ENCODE measurements at regions not wholly inside any gene's neighbourhood (a gene's known extent, or its start where the extent isn't known, plus 50 kb on each side); places are given as distances from the start of the nearest gene placed in this dataset.

DNA sequence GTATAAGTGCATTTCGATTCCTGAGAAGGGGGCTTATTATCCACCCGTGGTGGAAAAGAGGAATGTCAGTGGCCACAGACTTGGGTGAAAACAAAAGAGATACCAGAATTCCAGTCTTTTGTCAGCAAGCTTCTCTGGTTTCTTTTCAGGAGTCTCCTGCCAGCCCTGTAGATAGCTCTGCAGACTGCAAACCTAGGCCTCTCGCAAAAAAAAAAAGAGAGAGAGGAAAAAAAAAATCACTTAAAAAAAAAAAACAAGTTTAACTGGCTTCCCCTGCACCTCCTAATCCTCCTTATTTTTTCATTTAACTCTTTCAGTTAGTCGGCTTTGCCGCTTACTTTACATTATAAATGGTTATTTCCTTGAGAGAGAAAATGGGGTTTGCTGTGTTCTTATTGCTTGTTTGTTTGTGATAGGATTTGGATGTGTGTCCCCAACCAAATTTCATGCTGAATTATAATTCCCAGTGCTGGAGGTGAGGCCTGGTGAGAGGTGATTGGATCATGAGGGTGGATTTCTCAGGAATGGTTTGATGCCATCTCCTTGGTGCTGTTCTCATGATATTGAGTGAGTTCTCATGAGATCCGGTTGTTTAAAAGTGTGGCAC lies 170.0 kb downstream of the BCL11B start:
- TF ChIP-seq SALL2 (CRISPR knock-in tag; IDR thresholded peaks at IDR 0.05) (no peak), MXD3 (CRISPR knock-in tag; IDR thresholded peaks at IDR 0.05) (no peak), REST (IDR thresholded peaks at IDR 0.05; ENCODE audit: borderline replicate concordance in 1 of 2, low read depth in 1 of 2, low read length in 2 of 2) (no peak), U2AF1 (optimal IDR thresholded peaks at IDR 0.05; ENCODE audit: low read depth, low read length) (no peak), POLR2A (IDR thresholded peaks at IDR 0.05; ENCODE audit: insufficient read depth in 1 of 2, low read depth in 2 of 2, low read length in 2 of 2) (no peak), RAD51 (IDR thresholded peaks at IDR 0.05; ENCODE audit: borderline replicate concordance) (no peak), ZNF530 (CRISPR knock-in tag; IDR thresholded peaks at IDR 0.05; ENCODE audit: low read depth) (no peak)
- TF ChIP-seq, protein P1, sequence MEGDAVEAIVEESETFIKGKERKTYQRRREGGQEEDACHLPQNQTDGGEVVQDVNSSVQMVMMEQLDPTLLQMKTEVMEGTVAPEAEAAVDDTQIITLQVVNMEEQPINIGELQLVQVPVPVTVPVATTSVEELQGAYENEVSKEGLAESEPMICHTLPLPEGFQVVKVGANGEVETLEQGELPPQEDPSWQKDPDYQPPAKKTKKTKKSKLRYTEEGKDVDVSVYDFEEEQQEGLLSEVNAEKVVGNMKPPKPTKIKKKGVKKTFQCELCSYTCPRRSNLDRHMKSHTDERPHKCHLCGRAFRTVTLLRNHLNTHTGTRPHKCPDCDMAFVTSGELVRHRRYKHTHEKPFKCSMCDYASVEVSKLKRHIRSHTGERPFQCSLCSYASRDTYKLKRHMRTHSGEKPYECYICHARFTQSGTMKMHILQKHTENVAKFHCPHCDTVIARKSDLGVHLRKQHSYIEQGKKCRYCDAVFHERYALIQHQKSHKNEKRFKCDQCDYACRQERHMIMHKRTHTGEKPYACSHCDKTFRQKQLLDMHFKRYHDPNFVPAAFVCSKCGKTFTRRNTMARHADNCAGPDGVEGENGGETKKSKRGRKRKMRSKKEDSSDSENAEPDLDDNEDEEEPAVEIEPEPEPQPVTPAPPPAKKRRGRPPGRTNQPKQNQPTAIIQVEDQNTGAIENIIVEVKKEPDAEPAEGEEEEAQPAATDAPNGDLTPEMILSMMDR (CRISPR knock-in tag; IDR thresholded peaks at IDR 0.05): no peak

All from HepG2 (cell line).